Caki2 (cell line): ENCODE measurements at regions not wholly inside any gene's neighbourhood (a gene's known extent, or its start where the extent isn't known, plus 50 kb on each side); places are given as distances from the start of the nearest gene placed in this dataset.

Experiments used
- DNase-seq: peaks from one replicate; pipeline ENCODE4 v3.0.0-alpha.2; 2015; ENCODE audit warnings: low read depth
- in situ Hi-C: cut with HindIII; loops from 2 replicates; pipeline ENCODE4 v1.10.0; 2016; ENCODE audit warnings: low sequenced_read_pairs, low pct_unique_long_range_greater_than_20kb, mixed read lengths

DNA sequence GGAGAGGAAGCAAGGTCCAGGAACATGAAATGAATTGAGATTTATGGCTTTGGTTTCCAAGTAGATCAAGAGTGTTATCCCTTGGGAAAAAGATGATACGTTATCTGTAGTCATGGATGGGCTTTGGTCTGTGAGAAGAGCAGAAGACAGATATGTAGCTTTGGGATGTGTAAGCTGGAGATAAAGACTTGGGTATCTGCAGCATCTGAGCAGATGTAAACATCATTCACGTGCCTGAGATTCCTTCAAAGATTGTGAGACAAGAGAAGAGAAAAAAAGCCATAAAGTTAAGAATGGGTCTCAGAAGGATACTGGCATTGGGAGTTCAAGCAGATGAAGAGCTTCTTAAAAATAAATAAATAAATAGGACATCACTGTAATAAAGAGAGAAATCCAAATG is 217.8 kb downstream of the PTPRC start:
- DNase-seq, result no peak
- in situ Hi-C loops, result no loop called here

DNA sequence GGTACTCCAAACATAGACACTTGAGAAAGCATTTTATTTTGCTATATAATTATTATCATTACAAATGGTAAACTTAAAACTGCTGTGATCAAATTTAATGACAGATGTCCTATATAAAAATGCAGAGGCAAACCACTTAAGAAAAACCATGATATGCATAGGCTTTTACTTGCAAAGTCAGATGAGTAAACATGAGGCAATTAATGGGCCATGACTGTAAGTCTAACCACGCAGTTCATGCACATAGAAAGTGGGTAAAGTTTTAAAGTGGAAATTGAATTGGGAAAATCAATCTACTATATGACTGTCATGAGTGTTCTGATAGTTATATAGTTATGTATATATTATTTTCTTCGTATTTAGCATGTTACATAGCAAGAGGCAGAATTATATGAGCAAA is 219.2 kb downstream of the PTPRC start:
- DNase-seq, result no peak
- in situ Hi-C loops, result no loop called here

DNA sequence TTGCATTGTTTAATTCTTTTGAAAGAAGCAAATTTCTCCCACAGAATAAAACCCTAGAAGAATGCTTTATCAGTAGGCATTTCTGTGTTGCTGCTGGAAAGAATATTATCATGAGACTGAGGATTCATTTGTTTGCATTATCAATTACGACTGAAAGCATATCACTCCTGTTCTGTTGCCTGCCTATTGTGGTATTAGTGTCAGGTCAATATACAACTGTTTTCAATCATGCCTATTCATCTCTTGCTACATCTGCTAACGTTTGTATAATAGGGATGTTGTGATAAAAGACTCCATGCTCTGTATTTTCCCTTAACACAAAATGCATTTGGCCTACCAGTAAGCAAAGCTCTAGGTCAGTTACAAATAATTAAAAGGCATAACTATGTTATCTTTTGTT is 221.5 kb downstream of the PTPRC start:
- no peak for DNase-seq
- in situ Hi-C loops, result no loop called here

DNA sequence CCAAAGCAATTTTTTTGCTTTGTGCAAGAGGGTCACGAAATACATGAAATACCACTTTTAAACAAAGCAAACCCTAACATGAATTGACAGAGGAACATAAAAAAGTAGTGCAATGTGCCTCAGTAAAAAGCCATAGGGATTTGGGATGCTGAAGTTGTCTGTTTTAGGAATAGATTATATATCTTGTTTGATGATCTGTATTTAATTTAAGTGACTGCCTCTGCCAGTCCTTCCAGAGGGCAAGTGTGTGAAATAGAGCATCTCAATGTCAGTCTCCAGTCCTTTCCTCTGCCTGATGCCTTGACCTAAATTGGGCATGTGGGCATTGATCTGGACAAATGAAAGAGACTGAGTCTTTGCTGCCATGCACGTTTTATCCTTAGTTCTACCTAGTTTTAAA is 222.8 kb downstream of the PTPRC start:
- no peak for DNase-seq
- in situ Hi-C loops, result no loop called here

DNA sequence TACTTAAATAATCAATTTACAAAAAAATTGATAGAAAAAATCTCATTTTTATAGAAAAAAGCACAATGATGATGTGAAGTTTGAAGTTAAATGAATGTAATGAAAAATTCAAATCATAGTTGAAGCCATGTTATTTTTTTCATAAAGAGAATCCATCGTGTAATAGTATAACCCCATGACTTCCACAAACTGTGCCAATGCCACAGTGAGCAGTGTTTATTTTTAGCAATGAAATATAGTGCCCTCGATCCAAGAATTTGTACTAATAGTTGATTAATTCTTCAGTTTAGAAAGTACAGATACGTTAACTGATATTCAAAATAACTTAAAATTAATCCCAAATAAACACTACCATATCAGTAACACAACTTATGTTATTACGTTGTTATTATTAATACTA is 225.9 kb downstream of the PTPRC start:
- no peak for DNase-seq
- in situ Hi-C loops, result no loop called here

DNA sequence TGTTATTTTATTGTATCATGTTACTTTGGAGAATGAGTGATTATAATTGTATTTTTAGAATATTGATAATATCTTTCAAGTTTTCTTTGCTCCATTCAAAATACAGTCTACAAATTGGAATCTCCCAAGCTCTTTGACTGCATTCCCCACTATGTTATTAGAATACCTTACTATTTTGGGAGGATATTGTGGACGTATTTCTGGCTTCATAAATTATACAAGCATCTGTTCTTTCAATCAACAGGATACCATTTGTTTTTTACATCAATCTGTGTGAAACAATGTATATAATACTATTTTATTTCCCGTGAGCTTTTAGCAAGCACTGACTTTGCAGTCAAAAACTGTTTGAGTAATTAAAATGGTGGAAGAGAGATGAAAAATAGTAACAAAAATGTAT is 226.5 kb downstream of the PTPRC start:
- no peak for DNase-seq
- in situ Hi-C loops, result no loop called here

DNA sequence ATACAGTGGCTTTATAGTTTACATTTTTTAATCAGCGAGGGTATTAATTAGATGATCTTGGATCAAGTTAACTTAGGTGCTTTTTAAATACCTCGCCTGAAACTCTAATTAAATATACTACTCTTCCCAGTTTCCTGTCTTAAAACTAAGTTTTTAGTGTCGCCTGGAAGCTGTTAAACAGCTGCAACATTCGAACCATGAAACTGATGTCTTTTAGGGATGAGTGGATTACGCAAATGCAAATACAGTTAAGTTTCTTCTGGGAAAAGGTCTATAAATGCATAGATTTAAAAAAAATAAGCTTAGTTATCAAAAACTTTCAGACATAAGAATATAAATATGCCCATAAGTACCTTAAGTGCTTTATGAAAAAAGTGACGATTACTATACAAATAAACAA is 228.3 kb downstream of the PTPRC start:
- in situ Hi-C loops, result no loop called here

DNA sequence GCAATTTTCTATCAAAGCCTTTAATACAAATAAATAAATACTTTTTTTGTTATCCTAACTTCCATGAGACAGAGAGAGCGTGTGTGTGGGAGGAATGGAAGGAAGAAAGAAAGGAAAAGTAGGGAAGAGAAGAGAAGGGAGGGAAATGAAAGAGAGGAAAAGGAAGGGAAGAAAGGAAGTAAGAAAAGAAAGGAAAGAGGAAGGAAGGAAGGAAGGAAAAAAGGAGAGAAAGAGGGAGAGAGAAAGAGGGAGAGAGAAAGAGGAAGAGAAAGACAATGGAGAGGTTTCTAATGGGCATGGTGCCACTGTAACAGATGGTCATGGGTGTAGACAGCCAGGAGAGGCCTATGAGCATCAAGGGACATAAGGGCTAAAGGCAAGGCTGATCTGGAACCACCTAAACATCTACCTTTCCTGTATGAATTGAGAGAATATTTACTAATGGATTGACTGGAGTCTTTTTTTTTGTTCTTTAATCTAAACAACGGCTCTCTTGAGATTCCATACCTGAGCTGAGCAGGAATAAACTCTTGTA is 234.9 kb downstream of the PTPRC start:
- DNase-seq, result no peak
- in situ Hi-C loops, result no loop called here

More for the DNA sequence above, 228.3 kb downstream of the PTPRC start:
- no peak for DNase-seq

DNA sequence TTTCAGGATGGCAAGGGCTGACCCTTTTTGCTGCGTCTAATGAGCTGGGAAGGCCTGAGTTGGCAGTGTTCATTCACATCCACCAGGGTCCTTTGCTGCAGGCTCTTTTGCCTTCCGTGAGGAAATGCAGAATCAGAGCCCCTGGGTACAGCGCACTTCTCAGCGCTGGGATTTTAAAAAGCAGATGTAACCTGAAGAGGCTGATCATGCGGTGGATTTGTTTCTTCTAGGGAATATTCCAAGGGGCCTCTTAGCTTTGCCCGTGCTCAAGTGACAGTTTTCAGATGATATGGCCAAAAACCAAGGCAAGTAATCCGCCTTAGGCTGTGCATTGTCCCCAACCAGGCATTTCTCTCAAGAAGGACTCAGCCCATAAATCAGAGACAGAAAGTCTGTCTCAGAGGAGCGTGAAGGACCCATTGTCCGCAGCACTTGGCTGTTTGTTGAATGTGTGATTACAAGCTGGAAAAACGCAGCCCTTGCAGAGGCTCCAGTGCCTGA is 237.6 kb downstream of the PTPRC start:
- in situ Hi-C loops, result no loop called here
- no peak for DNase-seq

DNA sequence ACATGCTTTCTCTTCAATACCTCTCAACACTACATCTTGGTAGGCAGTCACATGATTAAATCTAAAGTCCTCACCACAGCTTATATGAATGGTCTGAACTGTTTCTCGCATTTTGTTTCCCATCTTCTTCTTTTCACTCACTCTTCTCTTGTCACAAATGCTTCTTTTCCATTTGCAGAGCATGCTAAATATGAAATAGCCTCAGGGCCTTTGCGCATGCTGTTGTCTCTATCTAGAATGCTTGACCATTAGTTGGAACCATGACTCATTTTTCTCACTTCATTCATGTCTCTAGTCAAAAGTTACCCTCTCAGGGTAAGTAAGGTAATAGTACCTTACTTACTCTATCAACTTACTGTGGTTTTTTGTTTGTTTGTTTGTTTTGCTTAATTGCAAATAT is 239.7 kb downstream of the PTPRC start:
- in situ Hi-C loops, result no loop called here

DNA sequence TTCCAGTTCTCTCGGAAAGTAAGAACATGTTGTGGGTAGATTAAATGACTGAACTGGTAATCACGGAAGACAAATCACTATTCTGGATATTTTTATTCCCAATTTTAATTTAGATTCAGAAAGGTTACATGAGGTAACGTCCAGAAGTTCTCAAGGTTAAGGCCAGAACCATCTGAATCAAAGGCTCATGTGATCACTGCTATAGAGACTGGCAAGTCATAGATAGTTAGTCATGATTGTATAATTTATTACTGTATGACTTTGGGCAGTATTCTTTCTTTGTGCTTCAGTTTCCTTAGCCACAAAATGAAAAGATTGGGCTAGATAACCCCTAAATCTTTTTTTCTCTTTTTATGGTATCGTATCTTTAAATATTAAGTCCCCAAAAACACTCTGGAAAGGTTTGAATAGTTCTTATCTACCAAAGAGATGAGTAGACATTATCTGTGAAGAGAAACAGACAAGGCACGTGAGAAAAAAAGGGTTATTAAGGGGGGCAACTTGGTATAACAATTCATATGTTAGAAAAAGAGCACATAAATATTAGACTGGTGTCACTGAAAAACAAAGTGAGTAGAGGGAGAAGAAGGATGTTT is 241.0 kb downstream of the PTPRC start:
- DNase-seq, result no peak
- in situ Hi-C loops, result no loop called here

More for the DNA sequence above, 239.7 kb downstream of the PTPRC start:
- DNase-seq, result no peak

DNA sequence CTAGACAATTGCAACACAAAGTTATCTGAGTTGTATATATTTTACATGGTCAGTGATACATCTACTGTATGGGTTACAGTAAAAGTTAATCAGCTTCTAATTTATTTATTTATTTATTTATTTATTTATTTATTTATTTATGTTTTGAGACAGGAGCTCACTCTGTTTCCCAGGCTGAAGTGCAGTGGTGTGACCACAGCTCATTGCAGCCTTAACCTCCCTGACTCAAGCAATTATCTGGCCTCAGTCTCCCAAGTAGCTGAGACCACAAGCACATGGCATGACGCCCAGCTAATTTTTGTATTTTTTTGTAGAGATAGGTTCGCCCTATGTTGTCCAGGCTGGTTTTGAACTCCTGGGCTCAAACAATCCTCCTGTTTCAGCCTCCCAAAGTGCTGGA is 241.6 kb downstream of the PTPRC start:
- no peak for DNase-seq
- in situ Hi-C loops, result no loop called here

DNA sequence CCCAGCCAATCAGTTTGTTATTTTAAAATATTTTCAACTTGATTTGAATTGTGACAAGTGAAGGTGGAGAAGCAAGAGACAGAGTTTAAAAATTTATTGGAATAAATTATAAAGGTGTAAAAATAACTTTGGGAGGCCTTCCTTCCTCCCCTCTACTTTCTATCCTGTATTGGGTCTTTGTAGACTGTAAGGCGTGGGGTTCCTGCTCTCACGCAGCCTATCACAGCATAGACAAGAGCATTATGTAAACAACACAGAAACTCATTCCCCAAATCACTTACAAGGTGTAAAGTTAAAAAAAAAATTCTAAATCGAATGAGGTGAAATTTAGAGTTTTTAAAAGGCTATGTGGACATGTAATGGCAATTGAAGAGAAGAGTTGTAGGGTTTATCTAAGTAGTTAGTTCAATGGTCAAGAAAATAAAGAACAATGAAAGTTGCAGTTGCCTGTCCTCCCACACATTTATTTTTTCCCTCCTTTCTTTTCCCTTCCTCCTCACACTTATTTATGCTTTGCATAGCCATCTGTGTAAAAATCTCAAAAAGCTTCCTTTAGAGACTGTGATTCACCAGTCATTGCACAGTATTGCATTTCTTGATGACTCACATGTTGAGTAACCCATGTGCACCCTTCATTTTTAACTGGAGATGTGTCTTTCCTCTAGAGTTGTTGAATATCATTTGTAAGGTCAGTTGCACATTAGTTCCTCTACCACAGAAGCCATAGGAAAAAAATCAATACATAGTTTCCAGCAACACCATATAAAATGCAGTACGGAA is 242.2 kb downstream of the PTPRC start:
- peak; percentile 72 for DNase-seq
- in situ Hi-C loops, result no loop called here

DNA sequence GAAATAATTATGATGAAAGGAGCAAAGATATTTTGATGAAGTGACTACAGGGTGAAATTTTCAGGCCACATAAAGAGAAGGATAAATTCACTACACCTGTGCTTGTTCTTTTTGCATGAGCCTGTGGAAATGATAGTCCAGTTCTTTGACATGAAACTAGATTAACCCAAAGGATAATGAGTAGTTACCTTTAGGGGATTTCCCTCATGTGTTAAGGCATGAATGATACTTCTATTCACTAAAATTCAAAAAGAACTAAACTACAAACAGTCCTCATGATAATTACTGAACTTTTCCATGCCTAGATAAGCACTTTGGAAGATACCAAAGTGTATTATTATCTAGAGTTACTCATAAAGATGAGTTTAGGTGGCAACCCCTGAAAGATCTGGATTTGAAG is 244.3 kb downstream of the PTPRC start:
- in situ Hi-C loops, result no loop called here
- DNase-seq, result no peak

DNA sequence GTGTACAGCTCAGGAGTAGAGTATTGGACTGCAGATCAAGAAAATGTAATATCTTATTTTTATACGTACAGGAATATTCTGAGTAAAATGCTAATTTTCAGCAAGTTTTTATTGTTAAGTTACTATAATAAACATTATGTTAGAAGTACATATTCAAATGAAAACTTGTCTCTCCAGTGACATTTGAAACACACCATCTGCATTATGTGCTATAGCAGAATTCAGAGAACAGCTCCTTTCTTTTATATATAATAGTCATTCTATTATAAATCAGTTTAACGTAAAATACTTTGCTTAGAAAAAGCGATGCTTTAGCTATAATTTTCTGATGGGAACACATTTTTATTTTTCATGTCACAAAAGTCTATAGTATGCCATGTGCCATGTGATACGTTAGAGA is 249.0 kb downstream of the PTPRC start:
- in situ Hi-C loops, result no loop called here
- no peak for DNase-seq

DNA sequence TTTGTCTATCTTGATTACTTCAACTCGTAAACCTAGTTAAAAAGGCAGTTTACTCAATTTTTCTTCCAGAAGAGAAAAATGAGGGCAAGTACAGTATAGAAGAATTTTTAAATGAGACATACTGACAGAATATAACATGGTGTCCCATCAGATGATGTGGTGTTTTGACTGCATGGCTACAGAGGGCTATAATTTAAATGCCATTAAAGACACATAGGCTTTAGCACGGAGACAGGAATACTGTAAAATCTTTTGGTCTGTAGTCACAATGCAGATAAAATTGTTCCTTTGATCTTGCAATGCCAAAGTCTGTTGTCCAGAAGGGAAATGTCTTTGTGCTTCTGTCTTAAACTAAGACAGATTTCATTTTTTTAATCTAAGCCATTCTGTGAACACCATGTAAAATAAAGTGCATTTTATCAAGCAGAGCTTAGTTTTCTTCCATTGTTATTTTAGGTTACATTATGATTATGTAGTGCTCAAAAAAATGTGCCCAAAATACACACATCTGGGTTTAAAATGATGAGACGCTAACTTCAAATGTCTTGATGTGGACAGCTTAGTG is 249.6 kb downstream of the PTPRC start:
- no peak for DNase-seq
- in situ Hi-C loops, result no loop called here

DNA sequence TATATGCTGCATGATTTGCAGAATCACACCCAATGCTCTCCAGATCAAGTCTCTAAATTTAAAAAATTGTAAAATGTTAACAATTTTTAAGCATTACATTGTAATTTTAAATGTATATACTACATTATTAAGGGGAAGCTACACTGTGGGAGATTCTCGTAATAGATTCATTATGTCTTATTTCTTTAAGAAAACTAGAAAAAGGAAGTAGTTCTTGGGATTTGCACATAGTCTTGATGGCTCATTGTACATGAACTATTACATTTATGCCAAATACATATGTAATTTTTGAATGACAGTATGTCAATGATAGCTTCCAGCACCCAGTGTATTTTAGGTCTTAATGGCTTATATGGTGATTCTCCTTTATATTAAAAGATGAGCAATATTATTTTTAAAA is 250.3 kb downstream of the PTPRC start:
- no peak for DNase-seq
- in situ Hi-C loops, result no loop called here

DNA sequence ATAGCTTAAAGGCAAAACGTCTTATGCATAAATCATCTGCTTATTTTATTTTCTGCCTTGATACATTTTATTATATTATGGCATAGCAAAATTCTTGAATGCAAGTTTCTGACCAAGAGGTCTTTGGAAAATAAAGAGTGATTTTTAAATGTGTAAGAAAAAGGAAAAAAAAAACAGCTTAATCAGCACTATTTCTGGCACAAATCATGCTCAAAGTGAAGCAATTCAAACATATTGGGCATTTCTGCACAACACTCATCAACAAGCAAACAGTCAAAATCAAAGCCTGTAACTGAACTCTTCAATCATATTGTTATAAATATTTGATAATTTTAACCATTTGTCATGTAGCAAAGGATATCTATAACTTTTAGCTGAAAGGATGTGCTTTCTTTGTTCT is 250.9 kb downstream of the PTPRC start:
- no peak for DNase-seq
- in situ Hi-C loops, result no loop called here

DNA sequence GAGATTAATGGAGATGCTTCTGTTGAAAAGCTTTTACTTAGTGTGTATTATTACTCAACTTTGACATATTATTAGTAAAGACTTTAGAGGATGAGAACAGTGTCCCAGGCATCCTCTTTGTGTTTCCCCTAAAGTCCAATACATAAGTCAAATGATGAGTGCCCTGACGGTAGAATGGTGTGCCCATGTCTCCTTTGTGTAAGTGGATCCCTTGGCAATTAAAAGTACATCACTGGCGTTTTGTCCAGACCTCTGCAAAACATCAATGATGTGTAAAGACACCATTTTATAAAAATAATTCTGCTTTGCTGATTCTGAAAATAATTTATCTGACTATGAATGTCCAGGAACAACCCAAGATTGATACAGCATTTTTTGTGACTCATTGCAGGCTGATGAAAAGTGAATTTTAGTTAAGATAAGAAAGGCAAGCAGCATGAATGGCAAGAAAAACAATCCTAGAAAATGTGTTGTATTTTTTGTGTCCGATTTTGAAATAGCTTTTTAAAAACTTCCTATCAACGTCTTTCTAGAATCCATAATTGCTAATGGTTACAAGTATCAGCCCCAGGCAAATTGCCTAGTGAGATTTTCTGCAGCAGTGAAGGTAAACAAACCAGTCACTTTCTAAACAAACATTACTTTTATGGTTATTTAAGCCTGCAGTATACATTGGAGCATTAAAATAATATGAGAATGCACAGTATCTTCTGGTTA is 251.5 kb downstream of the PTPRC start:
- peak; percentile 42 for DNase-seq
- in situ Hi-C loops, result no loop called here
